GM21786 (cell line): ENCODE measurements at regions not wholly inside any gene's neighbourhood (a gene's known extent, or its start where the extent isn't known, plus 50 kb on each side); places are given as distances from the start of the nearest gene placed in this dataset.

Source experiments
- ATAC-seq: cut with Tn5 transposase; IDR thresholded peaks from one replicate; pipeline ENCODE4 v1.9.1; 2021; ENCODE audit not compliant: unreplicated experiment

DNA sequence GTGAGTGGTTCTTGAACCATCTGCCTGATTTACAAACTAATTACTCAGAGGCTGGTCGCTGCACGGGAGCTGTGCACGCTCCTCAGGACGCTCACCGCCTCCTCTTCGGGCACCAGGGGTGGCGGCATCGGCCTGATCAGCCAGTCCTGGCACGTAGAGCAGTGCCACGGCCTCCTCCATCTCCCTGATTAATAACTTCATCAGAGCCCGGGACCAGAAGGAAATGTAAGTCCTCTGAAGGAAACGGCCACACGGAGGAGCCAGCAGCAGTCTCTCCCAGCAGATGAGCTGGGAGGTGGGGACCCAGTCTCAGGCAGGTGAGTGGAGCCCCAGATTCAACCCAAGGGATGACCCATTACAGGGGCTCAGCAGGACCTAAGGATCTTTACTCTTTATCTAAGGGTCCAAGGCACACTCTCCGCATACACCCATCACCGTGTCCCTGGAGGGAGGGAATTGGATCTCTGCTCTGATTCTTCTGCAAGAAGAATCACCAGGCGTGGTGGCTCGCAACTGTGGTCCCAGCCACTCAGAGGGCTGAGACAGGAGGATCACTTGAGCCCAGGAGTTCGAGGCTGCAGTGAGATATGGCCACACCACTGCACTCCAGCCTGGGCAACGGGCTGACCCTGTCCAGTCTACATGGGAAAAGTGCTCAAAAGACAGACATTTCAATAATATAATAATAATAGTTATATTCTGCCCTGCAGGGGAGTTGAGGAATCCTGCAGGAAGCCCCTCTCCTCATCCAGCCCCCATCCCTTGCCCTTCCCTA is 366.5 kb downstream of the SEC14L1 start:
- no peak for ATAC-seq

DNA sequence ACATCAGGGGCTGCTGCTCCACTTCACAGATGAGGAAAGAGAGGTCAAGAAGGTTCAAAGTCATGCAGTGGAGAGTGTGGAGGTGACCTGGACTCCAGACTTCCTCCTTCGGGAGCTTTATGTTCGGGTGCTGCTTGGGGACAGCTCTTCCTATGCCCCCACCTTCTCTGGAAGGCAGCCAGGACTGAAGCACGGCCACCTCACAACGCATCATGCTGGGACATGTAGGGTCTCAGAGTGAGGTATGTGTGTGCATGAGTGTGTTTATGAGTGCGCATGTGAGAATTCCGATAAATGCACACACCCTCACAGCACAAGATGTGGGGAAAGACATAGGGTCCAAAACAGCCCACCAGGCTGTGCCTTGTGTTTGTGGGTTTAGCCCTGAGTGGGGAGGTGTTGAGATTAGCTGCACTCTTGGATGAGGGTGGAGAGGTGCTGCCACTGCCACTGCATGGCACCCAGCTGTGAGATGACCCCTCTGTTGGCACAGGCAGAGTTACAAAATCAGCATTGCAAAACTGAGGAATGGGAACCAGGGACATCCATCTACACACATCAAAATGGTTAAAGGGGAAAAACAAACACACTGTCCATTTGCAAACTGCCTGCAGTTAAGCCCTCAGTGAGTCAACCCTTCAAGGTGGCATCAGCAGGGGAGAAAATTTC is 367.4 kb downstream of the SEC14L1 start:
- ATAC-seq: no peak

DNA sequence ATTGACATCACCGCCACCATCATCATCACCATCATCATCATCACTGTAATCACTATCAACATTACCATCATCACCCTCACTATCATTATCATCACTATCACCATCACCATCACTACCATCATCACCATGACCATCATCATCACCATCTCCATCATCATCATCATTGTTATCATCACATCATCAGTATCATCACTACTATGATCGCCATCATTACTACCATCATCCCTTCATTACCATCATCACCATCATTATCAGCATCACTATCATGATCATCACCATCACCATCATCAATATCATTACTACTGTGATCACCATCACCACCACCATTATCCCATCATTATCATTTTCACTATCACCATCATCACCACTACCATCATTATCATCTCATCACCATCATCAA is 368.3 kb downstream of the SEC14L1 start:
- ATAC-seq: no peak

DNA sequence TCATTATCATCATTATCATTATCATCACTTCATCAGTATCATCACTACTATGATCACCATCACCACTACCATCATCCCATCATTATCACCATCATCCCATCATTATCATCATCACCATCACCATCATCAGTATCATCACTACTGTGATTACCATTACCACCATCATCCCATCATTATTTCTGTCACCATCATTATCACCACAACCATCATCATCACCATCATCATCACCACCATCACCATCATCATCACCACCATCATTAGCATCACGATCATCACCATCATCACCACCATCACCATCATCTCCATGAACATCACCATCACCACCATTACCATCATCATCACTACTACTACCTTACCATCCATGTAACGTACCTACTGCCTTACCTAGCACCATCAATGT is 368.8 kb downstream of the SEC14L1 start:
- no peak for ATAC-seq

DNA sequence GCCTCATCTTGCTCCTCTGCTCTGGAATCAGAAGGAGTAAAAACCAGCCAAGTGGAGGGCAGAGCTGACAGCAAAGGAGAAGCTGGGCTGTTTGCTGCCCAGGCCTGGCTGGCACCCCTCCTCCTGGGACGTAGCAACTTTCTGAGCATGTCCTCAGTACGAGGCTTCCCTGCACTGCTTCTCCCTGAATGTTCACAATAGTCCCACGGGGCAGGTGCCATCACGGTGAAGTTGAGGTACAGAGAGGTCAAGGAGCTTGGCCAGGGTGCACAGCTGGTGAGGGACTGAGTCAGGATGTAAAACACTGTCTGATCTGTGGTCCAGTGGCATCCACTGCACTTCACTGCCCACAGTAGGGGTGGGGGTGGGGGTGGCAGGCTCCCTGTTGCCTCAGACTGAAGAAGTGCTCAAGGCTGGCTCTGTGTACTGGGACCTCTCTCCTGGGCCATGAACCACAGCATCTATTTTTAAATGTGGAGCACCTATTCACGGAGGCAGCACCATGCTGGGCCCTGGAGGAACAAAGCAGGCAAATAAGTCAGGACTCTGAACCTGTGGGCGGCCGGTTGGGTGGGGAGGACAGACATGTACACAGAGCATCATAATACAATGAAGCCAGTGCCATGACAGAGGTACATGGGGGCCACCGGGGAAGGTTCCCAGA is 369.5 kb downstream of the SEC14L1 start:
- no peak for ATAC-seq

DNA sequence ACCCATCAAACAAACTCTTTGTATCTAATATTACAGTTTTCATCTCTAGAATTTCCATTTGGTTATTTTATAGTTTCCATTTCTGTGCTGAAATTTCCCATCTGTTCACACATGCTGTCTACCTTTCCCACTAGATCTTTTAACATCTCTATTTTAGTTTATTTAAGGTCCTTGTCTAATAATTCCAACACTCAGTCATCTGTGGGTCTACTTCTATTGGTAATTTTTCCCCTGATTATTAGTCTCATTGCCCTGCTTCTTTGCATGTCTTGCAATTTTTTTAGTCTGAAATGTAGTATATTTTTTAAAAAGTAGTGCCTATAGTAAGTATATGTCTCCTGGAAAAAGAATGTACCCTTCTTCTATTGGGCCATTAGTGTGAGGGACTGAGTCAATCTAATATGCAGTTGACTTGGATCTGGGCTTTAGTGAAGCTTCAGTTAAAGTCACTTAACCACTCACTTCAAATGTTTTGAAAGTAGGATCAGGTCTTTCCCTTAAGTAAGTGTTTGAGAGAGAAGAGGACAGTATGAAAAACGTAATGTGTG is 370.8 kb downstream of the SEC14L1 start:
- ATAC-seq: no peak

DNA sequence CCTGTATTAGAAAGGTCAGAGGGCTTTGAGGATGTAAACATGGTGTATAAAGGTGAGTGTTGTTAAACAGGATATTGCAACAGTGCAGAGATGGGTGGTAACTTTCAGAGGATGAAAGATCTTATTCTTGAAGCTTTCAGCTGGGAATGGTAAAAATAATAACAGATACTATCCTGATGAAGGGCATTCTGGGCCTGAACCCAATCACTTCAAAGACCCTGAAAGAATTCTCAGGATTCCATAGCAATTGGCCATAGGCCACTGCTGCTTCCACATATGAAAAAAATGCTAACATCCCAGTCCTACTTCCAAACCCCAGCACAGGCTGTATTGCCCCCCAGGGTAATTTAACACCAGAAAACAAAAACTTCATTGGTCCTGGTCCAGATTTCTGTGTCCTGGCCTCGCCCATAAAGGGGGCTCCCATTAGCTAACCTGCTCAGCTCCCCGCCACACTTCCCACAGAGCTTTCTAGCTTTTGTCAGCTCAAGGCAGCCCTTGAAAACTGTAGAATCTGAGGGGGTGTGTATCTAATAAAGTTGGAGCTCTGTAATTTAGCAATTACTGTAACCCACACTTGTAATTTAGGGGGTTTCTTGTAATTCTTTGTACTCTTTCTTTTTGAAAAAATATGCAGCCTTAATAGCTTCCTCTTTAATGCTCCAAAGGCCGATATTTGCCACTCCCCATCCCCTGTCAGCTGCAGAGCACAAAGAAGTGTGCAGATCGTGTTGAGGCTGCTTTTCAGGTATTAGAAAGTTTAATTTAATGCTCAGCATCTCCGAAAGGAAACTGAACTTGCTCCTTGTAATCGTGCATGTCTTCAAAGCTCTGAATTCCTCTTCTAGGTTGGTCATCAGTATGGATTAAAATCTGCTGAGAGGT is 371.5 kb downstream of the SEC14L1 start:
- ATAC-seq: no peak

DNA sequence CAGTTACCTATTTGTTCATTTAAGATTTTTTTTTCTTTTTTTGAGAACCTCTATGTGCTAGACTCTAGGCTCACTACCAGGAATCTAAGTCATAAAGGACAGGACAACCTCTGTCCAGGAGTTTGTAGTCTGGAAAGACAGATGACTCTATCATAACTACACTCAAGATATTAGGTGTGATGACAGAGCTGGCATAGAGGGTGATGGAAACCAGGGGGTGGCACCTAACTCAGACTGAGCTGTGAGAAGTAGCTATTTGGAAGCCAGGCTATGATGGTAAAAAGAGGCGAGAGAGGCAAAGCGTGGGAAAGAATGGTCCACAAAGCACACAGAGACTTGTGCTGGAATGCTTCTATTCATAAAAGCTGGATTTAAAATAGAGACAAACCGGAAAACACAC is 372.3 kb downstream of the SEC14L1 start:
- ATAC-seq: no peak

DNA sequence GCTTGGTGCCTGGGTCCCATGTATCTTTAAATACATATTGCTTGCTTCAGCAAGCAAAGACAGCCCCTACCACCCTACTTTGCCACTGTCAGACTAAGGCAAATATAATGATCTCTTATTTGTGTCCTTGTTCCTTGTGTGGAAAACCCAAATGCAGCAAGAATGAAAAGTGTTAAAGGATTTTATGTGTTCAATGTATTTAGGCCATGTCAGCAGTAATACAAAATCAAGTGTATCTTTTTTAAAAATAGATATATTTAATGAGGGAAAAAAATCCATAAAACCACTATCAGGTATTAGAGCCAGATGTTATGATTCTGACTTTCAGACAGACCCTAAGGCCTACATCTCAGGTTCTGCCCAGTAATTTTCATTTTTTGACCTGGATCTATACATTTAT is 374.5 kb downstream of the SEC14L1 start:
- ATAC-seq: no peak

DNA sequence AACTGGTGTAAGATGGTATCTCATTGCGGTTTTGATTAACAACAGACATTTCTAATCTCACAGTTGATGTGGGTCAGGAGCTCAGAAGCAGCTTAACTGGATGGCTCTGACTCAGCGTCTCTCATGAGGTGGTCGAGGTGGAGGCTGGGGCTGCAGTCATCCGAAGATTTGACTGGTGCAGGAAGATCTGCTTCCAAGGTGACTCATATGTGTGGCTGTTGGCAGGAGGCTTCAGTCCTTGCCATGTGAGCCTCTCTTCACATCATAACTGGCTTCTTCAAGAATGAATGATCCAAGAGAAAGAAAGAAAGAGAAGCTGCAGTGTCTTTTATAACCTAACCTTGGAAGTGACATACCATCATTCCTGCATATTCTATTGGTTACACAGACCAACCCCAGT is 376.1 kb downstream of the SEC14L1 start:
- ATAC-seq: no peak

DNA sequence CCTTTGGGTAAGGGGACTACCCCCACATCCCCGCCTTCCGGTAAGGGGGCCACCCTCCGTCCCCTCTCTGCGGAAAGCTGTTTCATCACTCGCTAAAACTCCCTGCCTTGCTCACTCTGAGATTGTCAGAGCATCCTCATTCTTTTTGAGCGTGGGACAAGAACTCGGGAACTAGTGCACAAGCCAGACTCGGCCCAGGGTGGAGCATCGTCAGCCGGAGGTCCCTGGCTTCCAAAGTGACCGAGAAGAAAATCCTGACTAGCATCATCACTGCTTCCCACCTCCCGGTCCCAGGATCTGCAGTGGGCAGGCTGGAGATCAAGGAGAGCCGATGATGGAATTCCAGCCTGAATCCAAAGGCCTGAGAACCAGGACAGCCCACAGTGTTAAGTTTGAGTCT is 380.3 kb downstream of the SEC14L1 start:
- ATAC-seq: no peak

DNA sequence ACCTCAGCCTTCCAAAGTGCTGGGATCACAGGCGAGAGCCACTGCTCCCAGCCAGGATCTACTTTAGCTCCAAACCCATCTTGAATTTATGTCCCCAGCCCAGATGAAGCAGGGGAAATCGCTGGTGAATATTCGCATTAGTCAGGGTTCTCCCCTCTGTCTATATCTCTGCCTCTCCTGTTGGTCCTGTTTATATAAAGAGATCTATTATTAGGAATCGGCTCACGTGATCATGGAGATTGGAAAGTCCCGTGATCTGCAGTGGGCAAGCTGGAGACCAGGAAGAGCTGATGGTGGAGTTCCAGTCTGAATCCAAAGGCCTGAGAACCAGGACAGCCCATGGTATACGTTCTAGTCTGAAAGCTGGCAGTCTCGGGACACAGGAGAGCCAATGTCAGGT is 382.8 kb downstream of the SEC14L1 start:
- no peak for ATAC-seq

DNA sequence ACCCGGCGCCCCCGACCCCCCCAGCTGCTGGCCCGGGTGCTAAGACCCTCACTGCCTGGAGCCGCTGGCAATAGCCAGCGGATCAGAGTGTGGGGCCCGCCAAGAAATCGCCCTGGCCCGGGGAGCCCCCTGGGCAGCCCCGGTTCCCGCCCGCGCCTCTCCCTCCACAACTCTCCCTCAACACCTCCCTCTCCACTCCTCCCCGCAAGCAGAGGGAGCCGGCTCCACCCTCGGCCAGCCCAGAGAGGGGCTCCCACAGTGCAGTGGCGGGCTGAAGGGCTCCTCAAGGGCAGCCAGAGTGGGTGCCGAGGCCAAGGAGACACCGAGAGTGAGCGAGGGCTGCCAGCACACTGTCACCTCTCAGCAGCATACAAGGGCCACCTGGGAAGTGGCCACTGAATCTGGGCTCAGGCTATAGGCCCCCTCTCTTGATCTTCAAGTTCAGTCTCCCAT is 385.5 kb downstream of the SEC14L1 start:
- ATAC-seq: no peak

DNA sequence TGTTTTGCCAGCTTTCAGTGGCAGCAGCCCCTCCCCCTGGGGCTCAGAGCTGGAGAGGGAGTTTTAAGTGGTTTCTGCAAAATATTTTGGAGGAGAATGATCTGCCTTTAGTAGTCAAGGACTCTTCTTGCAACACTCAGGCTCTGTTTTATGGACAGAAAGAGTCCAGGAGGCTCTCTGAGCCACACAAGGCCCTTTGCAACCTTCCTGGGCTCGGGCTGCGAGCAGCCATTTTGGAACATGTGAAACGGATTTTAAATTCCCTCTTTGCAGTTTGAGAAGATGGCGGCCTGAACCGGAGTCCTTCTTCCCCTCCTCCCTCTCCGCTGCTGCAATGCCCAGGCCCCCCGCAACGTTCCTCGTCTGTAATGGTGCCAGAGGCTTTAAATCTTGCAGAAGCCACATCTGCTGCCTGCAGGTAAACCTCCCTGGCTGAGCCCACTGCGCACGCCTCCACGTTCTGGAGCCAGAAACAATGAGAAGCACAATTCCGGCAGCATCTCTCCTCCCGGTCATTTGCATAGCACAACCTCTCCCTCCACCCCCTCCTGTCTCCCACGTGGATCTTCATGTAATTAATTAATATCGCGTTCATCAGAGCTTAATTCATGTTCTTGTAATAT is 386.1 kb downstream of the SEC14L1 start:
- no peak for ATAC-seq

DNA sequence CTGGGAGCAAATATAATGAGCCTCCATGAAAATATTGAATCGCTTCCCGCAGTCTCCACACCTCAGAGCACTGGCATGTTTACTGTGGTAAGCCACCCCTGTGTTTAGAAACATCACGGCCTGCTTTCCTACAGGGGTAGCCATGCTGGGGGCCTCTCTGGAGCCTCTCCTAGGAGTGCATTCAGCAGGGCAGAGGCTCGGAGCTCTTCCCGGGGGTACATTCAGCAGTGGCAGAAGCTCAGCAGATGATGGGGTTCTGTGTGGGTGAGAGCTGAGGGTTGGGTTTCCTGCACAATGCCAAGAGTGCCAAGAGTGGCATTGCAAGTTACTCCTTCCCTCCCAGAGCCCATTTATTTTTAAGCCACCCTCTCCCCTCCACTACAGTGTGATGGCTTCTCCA is 386.6 kb downstream of the SEC14L1 start:
- ATAC-seq: no peak

DNA sequence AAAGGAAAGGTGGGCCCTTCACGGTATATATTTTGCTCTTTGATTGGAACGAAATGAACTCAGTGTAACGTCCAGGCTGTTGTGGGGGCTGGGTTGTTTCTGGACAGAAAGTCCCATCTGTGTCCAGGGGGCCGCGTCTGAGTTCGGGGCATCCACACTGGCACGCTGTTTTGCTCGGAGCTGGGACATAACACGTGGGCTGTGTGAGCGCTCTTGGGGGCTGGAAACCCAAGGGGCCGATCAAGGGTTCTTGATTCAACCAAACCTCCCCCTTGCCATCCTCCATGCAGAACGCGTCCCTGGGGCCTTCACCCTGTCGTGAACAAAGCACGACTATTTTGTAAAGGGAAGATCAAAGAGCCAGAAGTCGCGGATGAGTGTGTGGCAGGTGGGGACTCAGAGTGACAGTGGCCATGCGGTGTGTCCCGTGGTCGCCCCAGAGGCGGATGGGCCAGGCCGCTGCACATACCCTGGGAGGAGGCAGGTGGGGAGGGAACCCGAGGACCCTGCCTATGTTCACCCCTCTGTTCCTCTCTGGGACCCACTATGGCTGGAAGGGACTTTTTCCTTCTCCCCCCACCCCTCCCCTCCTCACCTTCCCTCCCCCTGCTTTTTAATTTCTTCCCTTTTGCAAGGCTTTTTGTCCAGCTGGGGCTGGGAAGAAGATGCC is 387.2 kb downstream of the SEC14L1 start:
- ATAC-seq: no peak

DNA sequence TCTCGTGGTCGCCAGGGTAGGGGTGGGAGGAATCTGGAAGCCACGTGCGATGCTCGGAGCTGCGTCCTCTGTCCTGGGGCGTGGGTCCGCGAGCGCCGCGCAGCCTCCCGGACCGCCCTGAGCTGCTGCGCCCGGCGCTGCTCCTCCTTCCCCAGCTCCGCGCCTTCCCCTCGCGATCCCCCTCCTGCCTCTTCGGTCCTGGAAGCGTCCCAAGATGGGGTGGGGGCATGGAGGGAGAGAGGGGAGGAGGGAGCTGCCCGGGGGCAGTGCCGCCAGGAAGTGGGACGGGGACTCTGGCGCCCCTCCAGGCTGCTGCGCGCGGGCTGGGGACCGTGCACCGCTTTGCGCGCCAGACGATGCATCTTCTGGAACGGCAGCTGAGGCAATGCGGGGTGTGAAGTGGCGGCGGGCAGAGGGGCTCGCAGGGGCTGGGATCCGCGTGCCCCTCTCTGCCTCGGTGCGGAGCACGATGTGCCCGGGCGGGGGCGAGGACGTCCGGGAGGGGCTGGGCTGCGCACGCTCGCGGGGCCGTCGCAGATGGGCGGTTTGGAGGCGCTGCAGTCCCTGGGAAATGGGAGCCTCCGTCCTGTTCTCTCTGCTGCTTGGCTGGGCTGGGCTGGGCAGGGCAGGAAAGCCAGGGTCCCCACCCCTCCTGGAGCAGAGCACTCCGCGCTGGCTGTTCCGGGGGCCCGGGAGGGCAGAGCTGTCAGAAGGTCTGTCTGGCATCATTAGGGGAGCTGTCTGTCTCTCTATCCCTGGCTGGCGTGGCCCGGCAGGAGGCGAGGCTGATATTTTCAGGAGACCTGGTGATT is 388.0 kb downstream of the SEC14L1 start:
- ATAC-seq: no peak

DNA sequence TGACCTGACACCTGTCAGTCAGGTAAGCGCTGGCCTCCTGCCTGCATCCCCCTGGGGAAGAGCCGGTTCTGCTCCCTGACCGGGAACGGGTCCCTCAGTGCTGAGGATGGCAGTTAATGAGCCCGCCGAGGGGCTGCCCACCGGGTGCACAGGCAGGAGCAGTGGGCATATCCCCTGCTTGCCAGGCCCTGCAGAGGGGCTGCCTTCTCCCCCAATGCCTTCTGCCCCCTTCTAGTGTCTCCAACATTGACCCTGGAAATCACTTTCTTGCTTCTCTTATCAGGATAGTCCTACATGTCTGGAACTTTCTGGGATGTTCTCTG is 388.5 kb downstream of the SEC14L1 start:
- no peak for ATAC-seq

DNA sequence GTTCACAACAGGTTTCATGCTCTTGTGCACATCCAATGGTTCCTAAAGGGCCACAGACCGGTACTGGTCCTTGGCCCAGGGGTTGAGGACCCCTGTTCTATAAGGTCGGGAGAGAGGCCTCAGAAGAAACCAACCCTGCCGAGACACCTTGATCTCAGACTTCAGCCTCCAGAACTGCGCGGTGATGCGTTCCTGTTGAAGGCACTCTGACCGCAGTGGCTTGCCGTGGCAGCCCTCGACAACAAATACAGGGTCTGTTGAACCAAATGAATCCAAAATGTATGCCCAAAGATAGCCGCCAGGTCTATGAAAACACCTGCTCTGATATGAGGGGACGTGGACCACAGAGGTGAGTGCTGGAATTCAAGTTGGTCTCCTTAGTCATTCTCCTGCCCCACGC is 389.8 kb downstream of the SEC14L1 start:
- ATAC-seq: no peak
